ENCODE measurements at regions not wholly inside any gene's neighbourhood (a gene's known extent, or its start where the extent isn't known, plus 50 kb on each side); places are given as distances from the start of the nearest gene placed in this dataset.

DNA sequence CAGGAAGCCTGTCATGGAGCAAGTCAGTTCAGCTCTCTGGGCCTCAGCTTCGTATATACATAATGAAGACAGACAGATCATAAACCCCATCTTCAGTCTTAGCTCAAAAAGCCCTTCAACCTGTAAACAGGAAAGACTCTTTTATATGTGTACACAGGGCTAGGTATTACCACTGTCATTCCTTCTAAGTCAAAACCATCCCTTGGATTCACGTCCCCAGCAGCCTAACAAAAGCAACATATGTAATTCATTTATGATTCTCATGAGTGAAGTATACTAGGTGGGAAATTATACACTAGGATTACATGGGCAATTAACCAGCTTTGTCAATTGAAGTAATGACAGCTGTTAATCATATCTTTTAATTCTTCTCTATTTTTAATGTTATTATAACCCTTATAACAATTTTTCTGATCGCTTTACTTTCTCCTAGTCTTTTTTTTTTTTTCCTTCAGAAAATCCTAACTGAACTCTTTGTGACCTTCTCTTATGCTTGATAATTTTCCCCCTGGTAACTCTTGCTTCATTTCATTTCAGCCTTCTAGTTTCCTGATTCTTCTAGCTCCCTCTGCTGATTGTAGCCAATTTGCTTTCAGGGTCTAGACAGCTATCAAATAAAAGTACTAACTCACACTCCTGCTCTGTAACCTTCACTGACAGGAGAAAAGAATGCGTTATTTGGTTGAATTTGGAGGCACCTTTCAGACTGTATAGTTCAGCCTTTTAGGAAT lies 99.7 kb downstream of the RBM43 start:
- no peak overlapping the region for H3K4me3 ChIP-seq (ENCODE audit: low read length in 2 of 2)
- WGBS, result 91% methylated on average over 4 of the region's 4 CpGs
- no peak for DNase-seq (ENCODE audit: low read depth in 6 of 9, low spot score in 9 of 9)
- H3K4me1 ChIP-seq (ENCODE audit: control insufficient read depth in 2 of 2, insufficient read depth in 2 of 2, low read length in 2 of 2), result no peaks in the 10 kb centered on the region
- H3K27ac ChIP-seq (ENCODE audit: low read depth in 1 of 2, low read length in 1 of 2), result no peak overlapping the region
- H3K27me3 ChIP-seq (ENCODE audit: control insufficient read depth in 2 of 2, insufficient read depth in 1 of 2, low read length in 1 of 2), result no peaks in the 10 kb centered on the region
- H3K9me3 ChIP-seq (ENCODE audit: control insufficient read depth in 2 of 2, insufficient read depth in 1 of 2, low read length in 1 of 2), result no peaks in the 10 kb centered on the region
- H3K36me3 ChIP-seq (ENCODE audit: control insufficient read depth in 2 of 2, insufficient read depth in 2 of 2, low read length in 1 of 2), result no peaks in the 10 kb centered on the region

DNA sequence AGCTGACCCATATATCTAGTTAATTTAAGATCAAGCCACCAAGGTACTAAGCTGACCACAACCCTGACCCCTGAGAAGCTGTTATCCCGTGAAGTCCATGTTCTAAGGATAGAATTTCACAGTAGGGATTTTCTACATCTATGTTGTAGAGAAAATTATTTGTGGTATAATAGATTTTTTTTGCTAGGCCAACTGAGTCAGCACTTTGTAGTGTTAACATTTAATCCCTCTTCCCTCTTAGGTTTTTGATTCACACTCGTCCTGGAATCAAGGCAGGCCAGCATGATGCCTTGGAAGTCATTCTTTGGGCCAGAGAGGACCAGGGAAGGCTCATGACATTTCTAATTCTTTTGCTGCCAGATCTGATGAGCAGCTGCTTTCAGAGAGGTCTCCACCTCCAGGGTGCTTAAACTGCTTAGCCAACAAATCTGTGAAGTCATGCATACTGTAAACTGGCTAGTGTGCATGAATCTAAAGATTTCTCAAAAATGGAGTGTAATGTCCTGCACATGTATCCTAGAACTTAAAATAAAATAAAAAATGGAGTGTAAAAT lies 102.5 kb downstream of the RBM43 start:
- Histone ChIP-seq H3K36me3 (ENCODE audit: control insufficient read depth in 2 of 2, insufficient read depth in 2 of 2, low read length in 1 of 2) (no peaks in the 10 kb centered on the region), H3K4me1 (ENCODE audit: control insufficient read depth in 2 of 2, insufficient read depth in 2 of 2, low read length in 2 of 2) (no peaks in the 10 kb centered on the region), H3K27ac (ENCODE audit: low read depth in 1 of 2, low read length in 1 of 2) (no peak overlapping the region), H3K27me3 (ENCODE audit: control insufficient read depth in 2 of 2, insufficient read depth in 1 of 2, low read length in 1 of 2) (no peaks in the 10 kb centered on the region), H3K4me3 (ENCODE audit: low read length in 2 of 2) (no peak overlapping the region), H3K9me3 (ENCODE audit: control insufficient read depth in 2 of 2, insufficient read depth in 1 of 2, low read length in 1 of 2) (no peaks in the 10 kb centered on the region)
- DNase-seq (ENCODE audit: low read depth in 6 of 9, low spot score in 9 of 9), result no peak
- 88% methylated on average over 2 of the region's 2 CpGs for WGBS

DNA sequence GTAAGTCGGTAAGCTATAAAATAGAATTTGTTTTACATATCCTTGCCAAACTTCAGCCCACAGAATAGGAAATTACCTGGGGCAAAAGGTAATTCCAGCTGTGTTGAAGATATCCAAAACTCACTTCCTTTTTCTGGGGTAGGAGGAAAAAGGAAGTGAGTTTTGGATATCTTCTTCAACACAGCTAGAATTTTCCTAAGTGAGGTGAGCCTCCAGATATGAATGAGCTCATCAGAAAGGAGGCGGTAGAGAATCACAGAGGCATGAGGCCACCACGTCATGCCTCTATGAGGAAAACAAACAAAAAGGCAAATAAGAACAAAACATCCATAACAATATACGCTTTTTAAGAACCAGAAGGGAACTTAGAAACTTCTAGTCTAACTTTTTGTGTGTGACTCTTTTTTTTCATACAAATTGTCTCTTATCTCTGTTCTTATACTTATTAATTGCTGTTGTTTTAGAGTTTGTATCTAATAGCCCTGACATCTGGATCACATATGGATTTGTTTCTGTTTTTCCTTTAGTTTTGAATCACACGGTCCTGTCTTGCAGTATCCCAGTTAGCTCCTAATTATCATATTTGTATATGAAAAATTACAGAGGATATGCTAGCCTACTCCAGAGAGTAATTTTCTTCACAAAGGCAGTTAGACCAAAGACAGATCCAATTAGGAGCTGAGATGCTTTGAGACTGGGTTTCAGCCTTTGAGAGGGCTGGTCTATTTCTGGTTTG lies 104.5 kb downstream of the RBM43 start:
- H3K9me3 ChIP-seq (ENCODE audit: control insufficient read depth in 2 of 2, insufficient read depth in 1 of 2, low read length in 1 of 2), result no peaks in the 10 kb centered on the region
- H3K27me3 ChIP-seq (ENCODE audit: control insufficient read depth in 2 of 2, insufficient read depth in 1 of 2, low read length in 1 of 2), result no peaks in the 10 kb centered on the region
- no peaks in the 10 kb centered on the region for H3K4me1 ChIP-seq (ENCODE audit: control insufficient read depth in 2 of 2, insufficient read depth in 2 of 2, low read length in 2 of 2)
- WGBS, result 93% methylated on average over 5 of the region's 5 CpGs
- no peak for DNase-seq (ENCODE audit: low read depth in 6 of 9, low spot score in 9 of 9)
- H3K4me3 ChIP-seq (ENCODE audit: low read length in 2 of 2), result no peak overlapping the region
- H3K36me3 ChIP-seq (ENCODE audit: control insufficient read depth in 2 of 2, insufficient read depth in 2 of 2, low read length in 1 of 2), result no peaks in the 10 kb centered on the region
- no peak overlapping the region for H3K27ac ChIP-seq (ENCODE audit: low read depth in 1 of 2, low read length in 1 of 2)

DNA sequence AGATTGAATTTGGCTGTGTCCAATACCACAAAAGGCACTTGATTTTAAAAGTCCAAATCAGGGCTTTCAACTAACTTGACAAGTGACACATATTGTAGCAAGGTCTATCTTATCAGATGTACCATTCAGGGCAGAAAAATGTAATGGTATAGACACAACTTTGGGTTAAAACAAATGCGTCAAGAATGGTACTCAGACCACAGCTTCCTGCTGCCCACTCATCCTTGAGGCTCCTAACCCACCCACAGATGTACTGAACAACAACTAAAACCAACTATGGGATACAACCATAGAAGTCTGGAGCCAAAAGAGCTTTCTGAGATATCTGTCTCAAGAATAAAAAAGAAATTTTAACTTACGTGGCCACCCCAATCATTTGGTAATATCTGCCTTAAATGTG lies 105.2 kb downstream of the RBM43 start:
- 90% methylated on average over 2 of the region's 2 CpGs for WGBS
- Histone ChIP-seq H3K4me3 (ENCODE audit: low read length in 2 of 2) (no peak overlapping the region), H3K36me3 (ENCODE audit: control insufficient read depth in 2 of 2, insufficient read depth in 2 of 2, low read length in 1 of 2) (no peaks in the 10 kb centered on the region), H3K27ac (ENCODE audit: low read depth in 1 of 2, low read length in 1 of 2) (no peak overlapping the region), H3K27me3 (ENCODE audit: control insufficient read depth in 2 of 2, insufficient read depth in 1 of 2, low read length in 1 of 2) (no peaks in the 10 kb centered on the region), H3K9me3 (ENCODE audit: control insufficient read depth in 2 of 2, insufficient read depth in 1 of 2, low read length in 1 of 2) (no peaks in the 10 kb centered on the region), H3K4me1 (ENCODE audit: control insufficient read depth in 2 of 2, insufficient read depth in 2 of 2, low read length in 2 of 2) (no peaks in the 10 kb centered on the region)
- no peak for DNase-seq (ENCODE audit: low read depth in 6 of 9, low spot score in 9 of 9)

DNA sequence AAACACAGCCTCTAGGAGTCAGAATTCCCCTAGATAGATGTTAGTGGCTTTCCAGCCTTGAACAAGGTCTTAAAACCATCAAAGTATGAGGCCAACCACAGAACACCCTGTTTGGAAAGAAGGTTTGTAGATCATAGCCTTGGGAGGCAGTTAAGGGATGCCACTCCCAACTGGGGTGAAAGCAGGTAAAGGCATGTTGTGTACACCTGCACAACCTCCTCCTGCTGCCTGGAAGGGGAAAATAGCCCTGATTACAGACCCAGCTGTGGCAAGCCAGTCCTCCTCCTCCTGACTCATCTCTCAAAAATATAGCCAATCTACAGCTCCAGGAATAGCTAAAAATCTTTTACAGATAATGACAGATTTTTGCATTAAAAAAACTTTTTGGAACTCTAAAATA lies 108.1 kb downstream of the RBM43 start:
- Histone ChIP-seq H3K9me3 (ENCODE audit: control insufficient read depth in 2 of 2, insufficient read depth in 1 of 2, low read length in 1 of 2) (no peaks in the 10 kb centered on the region), H3K27me3 (ENCODE audit: control insufficient read depth in 2 of 2, insufficient read depth in 1 of 2, low read length in 1 of 2) (peaks cover 0 to 2% of the 10 kb centered on the region in 2 donors), H3K36me3 (ENCODE audit: control insufficient read depth in 2 of 2, insufficient read depth in 2 of 2, low read length in 1 of 2) (no peaks in the 10 kb centered on the region), H3K4me1 (ENCODE audit: control insufficient read depth in 2 of 2, insufficient read depth in 2 of 2, low read length in 2 of 2) (no peaks in the 10 kb centered on the region), H3K4me3 (ENCODE audit: low read length in 2 of 2) (no peak overlapping the region), H3K27ac (ENCODE audit: low read depth in 1 of 2, low read length in 1 of 2) (no peak overlapping the region)
- no peak for DNase-seq (ENCODE audit: low read depth in 6 of 9, low spot score in 9 of 9)

DNA sequence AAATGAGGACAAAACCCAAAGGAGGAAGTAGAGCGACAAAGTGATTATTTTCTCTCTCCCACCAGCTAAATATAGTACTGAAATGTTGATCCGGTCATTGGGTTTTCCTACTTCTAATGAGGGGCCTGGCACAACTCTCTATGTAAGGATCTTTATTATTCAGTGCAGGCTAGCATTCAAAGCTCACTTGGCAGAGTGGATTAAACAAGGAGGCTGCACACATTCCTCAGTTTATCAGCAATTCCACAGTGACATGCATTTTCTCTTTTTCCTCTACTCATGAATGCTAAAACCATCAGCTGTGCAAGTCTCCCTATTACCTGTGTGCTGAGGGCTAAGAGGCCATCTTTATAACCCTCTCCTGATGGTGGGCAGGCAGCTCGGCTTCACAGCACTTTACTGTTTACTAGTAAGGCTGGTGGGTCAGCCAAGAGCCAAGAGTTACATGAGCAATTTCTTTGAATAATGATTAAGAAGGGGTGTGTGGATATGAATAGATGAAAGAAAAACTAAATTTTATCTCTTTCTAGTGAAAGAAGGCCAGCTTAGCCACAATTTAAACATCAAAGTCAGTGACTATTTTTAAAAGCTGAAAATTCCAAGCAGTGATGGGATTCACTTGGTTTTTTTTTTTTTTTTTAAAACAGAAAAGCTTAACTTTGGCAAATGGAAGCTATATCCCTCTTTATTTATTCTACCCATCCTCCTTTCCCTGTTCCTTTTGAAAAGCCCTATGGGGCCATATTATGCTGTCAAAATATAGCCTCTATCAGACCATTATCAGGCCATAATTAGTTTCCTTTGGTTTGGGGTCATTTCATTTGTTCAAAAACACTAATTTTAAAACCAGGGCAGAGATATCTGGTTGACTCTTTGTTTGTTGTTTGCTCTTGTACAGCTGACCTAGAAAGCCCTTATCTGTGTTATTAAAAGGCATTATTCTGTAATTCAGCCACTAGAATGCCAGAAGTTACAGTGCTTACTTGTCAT lies 111.0 kb downstream of the RBM43 start:
- WGBS, result 37% methylated on average over 3 of the region's 3 CpGs
- Histone ChIP-seq H3K9me3 (ENCODE audit: control insufficient read depth in 2 of 2, insufficient read depth in 1 of 2, low read length in 1 of 2) (no peaks in the 10 kb centered on the region), H3K27ac (ENCODE audit: low read depth in 1 of 2, low read length in 1 of 2) (no peak overlapping the region), H3K36me3 (ENCODE audit: control insufficient read depth in 2 of 2, insufficient read depth in 2 of 2, low read length in 1 of 2) (no peaks in the 10 kb centered on the region), H3K4me1 (ENCODE audit: control insufficient read depth in 2 of 2, insufficient read depth in 2 of 2, low read length in 2 of 2) (no peaks in the 10 kb centered on the region), H3K27me3 (ENCODE audit: control insufficient read depth in 2 of 2, insufficient read depth in 1 of 2, low read length in 1 of 2) (peaks cover 0 to 2% of the 10 kb centered on the region in 2 donors), H3K4me3 (ENCODE audit: low read length in 2 of 2) (no peak overlapping the region)
- DNase-seq (ENCODE audit: low read depth in 6 of 9, low spot score in 9 of 9), result no peak

DNA sequence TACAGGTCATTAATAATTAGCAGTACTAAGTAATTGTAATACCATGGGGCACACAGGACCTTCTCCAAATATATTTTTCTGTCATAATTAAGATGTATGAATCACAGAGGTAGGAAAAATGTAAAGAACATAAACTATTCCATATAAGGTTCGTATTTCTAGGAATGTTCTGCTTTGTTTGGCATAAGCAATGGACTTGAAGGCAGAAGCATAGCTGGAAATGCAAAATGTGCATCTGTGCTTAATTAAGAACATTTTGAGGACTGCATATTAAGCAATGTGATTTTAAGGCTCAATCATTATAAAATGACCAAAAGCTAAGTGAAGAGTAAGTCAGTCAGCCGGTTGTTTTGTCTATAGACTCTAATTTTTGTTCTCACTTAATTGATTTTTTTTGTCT lies 123.2 kb downstream of the RBM43 start:
- Histone ChIP-seq H3K27ac (ENCODE audit: low read depth in 1 of 2, low read length in 1 of 2) (no peak overlapping the region), H3K4me3 (ENCODE audit: low read length in 2 of 2) (no peak overlapping the region), H3K4me1 (ENCODE audit: control insufficient read depth in 2 of 2, insufficient read depth in 2 of 2, low read length in 2 of 2) (no peaks in the 10 kb centered on the region), H3K36me3 (ENCODE audit: control insufficient read depth in 2 of 2, insufficient read depth in 2 of 2, low read length in 1 of 2) (no peaks in the 10 kb centered on the region), H3K9me3 (ENCODE audit: control insufficient read depth in 2 of 2, insufficient read depth in 1 of 2, low read length in 1 of 2) (no peaks in the 10 kb centered on the region), H3K27me3 (ENCODE audit: control insufficient read depth in 2 of 2, insufficient read depth in 1 of 2, low read length in 1 of 2) (no peaks in the 10 kb centered on the region)
- 94% methylated on average over 2 of the region's 2 CpGs for WGBS
- no peak for DNase-seq (ENCODE audit: low read depth in 6 of 9, low spot score in 9 of 9)

DNA sequence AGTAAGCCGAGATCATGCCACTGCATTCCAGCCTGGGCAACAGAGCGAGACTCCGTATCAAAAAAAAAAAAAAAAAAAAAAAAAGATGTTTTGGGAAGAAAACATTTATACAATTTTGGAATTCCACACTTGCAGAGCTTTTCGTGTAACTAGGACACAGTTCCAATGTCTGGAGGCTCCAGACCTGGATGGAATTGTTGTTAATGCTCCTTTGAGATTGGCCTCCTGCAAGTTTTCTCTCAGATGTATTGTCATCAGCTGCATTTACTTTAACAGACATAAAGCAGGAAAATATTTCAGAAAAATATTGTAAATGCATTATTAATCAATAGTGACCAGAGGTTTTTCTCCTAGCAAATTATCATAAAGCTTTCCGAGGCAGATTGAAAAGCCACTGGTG lies 124.1 kb downstream of the RBM43 start:
- H3K27ac ChIP-seq (ENCODE audit: low read depth in 1 of 2, low read length in 1 of 2), result no peak overlapping the region
- no peaks in the 10 kb centered on the region for H3K36me3 ChIP-seq (ENCODE audit: control insufficient read depth in 2 of 2, insufficient read depth in 2 of 2, low read length in 1 of 2)
- H3K27me3 ChIP-seq (ENCODE audit: control insufficient read depth in 2 of 2, insufficient read depth in 1 of 2, low read length in 1 of 2), result no peaks in the 10 kb centered on the region
- DNase-seq (ENCODE audit: low read depth in 6 of 9, low spot score in 9 of 9), result no peak
- H3K4me1 ChIP-seq (ENCODE audit: control insufficient read depth in 2 of 2, insufficient read depth in 2 of 2, low read length in 2 of 2), result no peaks in the 10 kb centered on the region
- WGBS, result 84% methylated on average over 5 of the region's 5 CpGs
- H3K4me3 ChIP-seq (ENCODE audit: low read length in 2 of 2), result no peak overlapping the region
- no peaks in the 10 kb centered on the region for H3K9me3 ChIP-seq (ENCODE audit: control insufficient read depth in 2 of 2, insufficient read depth in 1 of 2, low read length in 1 of 2)

Data from thymus (tissue), 11 donors.